Smooth muscle cell (in vitro differentiated cells): ENCODE measurements at regions not wholly inside any gene's neighbourhood (a gene's known extent, or its start where the extent isn't known, plus 50 kb on each side); places are given as distances from the start of the nearest gene placed in this dataset.

Source experiments
- DNase-seq: peaks from one replicate; lab custom pipeline; 2025; ENCODE audit not compliant: unreplicated experiment; lab: John Stamatoyannopoulos, UW
- H2AFZ ChIP-seq: fragments of 200-600 bp; sonication (generic); 2 replicates; pipeline ENCODE4 v1.6.0; 2016; ENCODE audit warnings: antibody characterized with exemption, low read depth, mild to moderate bottlenecking
- H3F3A ChIP-seq: fragments of 200-600 bp; sonication (generic); 2 replicates; pipeline ENCODE4 v1.6.0; 2017; ENCODE audit warnings: antibody characterized with exemption, low read depth
- H3K27ac ChIP-seq: fragments of 200-600 bp; sonication (generic); 2 replicates; pipeline ENCODE4 v1.5.1; 2016; ENCODE audit warnings: low read depth, mild to moderate bottlenecking
- H3K27me3 ChIP-seq: fragments of 200-600 bp; sonication (generic); 2 replicates; pipeline ENCODE4 v1.6.1; 2016; ENCODE audit warnings: low read depth, mild to moderate bottlenecking
- H3K36me3 ChIP-seq: fragments of 200-600 bp; sonication (generic); 2 replicates; pipeline ENCODE4 v1.5.1; 2016; ENCODE audit warnings: low read depth
- H3K4me1 ChIP-seq: fragments of 200-600 bp; sonication (generic); 2 replicates; pipeline ENCODE4 v1.5.1; 2016; ENCODE audit warnings: low read depth
- H3K4me2 ChIP-seq: fragments of 200-600 bp; sonication (generic); 2 replicates; pipeline ENCODE4 v1.6.0; 2016; ENCODE audit warnings: mild to moderate bottlenecking
- H3K4me3 ChIP-seq: fragments of 200-600 bp; sonication (generic); 2 replicates; pipeline ENCODE4 v1.5.1; 2016; ENCODE audit warnings: mild to moderate bottlenecking
- H3K79me2 ChIP-seq: fragments of 200-600 bp; sonication (generic); 2 replicates; pipeline ENCODE4 v1.6.0; 2016; ENCODE audit warnings: low read depth, mild to moderate bottlenecking
- H3K9ac ChIP-seq: fragments of 200-600 bp; sonication (generic); 2 replicates; pipeline ENCODE4 v1.6.0; 2016; ENCODE audit warnings: low read depth
- H3K9me3 ChIP-seq: fragments of 200-600 bp; sonication (generic); replicated peaks from 2 replicates; pipeline ENCODE4 v1.5.1; 2016; ENCODE audit warnings: low read depth
- H4K20me1 ChIP-seq: fragments of 200-600 bp; sonication (generic); 2 replicates; pipeline ENCODE4 v1.6.0; 2016; ENCODE audit warnings: low read depth
- CTCF ChIP-seq: fragments of 200-600 bp; sonication (generic); IDR thresholded peaks from 2 replicates; pipeline ENCODE4 v1.5.1; 2017; ENCODE audit warnings: borderline replicate concordance, mild to moderate bottlenecking, antibody characterized with exemption; ENCODE audit not compliant: insufficient read depth, poor library complexity, severe bottlenecking
- WGBS: methylation state at CpG from one replicate; pipeline ENCODE4 v1.1.7; 2016; ENCODE audit warnings: low lambda C conversion rate; 5-methylcytosine and 5-hydroxymethylcytosine counted together

DNA sequence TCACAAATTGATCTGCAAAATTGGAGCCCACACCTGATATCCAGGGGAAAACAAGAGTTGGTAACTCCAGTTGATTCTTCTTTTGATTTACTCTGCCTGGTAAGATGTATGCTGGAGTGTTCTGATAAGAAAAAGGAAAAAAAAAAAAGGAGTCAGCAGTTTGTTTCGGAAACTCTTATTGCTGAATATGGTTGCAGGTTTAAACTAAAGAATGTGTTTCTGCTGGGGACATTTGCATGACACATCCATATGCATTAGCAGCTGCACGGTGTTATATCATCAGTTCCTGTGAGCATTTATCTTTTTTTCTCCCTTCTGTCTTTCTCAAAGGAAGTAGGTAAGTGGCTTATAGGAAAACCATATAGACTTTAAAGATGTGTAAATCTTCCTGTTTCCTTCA lies 418.5 kb upstream of the ESRRG start:
- no peak for TF ChIP-seq CTCF
- no peak overlapping the region for H2AFZ ChIP-seq
- no peaks in the 10 kb centered on the region for H3K9me3 ChIP-seq
- H3K79me2 ChIP-seq, result no peaks in the 10 kb centered on the region
- H3K4me3 ChIP-seq, result no peak overlapping the region
- 61% methylated on average over 2 of the region's 2 CpGs for WGBS
- DNase-seq, result no peak
- no peaks in the 10 kb centered on the region for H4K20me1 ChIP-seq
- no peaks in the 10 kb centered on the region for H3F3A ChIP-seq
- no peak overlapping the region for H3K4me2 ChIP-seq
- H3K4me1 ChIP-seq, result peaks cover 18% of the 10 kb centered on the region
- no peak overlapping the region for H3K27ac ChIP-seq
- no peaks in the 10 kb centered on the region for H3K36me3 ChIP-seq
- H3K9ac ChIP-seq, result no peak overlapping the region
- peaks cover 72% of the 10 kb centered on the region for H3K27me3 ChIP-seq

DNA sequence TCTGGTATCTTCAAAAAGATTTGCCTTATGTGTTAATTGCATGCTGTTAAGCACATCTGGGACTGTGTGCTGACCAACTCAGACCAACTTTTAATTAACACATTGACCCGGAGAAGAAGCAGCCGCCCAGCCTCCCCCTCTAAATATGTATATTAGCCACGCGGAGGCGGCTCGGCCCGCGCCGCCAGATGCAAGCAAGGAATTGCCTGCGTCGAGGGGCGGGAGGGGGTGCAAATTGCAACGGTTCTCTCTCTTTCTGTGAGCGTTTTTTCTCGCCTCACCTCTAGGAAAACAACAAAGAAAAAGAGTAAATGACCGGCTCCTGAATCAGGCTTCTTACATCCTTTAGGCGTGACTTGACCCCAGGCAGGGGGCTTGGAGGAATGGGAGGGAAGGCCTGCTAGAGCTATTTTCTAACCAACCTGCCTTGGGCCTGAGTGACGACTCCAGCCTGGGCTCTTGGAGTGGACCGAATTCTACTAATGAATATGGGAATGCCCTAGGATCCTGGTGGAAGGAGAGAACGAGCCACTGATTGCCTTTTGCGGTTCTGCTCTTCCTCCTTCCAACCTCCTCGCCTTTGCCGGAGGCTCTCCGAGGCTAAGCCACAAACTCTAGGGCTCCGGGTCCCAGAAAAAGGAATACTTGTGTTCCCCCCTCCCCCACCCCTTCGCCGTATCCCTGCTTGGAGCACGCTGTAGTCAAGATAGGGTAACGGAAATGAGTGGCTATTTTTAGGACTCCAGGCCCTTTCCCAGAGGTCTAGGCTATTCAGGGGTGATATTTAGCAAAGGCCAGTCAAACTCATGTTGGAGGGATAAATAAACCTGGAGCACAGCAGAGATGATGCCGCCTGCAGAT lies 417.0 kb upstream of the ESRRG start:
- H3K36me3 ChIP-seq, result no peaks in the 10 kb centered on the region
- peak overlapping the region; percentile 36 for H2AFZ ChIP-seq
- no peaks in the 10 kb centered on the region for H3F3A ChIP-seq
- H3K4me3 ChIP-seq, result peak overlapping the region; percentile 48
- H3K4me1 ChIP-seq, result peaks cover 28% of the 10 kb centered on the region
- H3K4me2 ChIP-seq, result peak overlapping the region; percentile 86
- H3K9me3 ChIP-seq, result no peaks in the 10 kb centered on the region
- no peak overlapping the region for H3K27ac ChIP-seq
- H4K20me1 ChIP-seq, result no peaks in the 10 kb centered on the region
- no peak for TF ChIP-seq CTCF
- WGBS, result 4% methylated on average over 30 of the region's 30 CpGs
- DNase-seq, result no peak
- peaks cover 86% of the 10 kb centered on the region for H3K27me3 ChIP-seq
- H3K9ac ChIP-seq, result no peak overlapping the region
- no peaks in the 10 kb centered on the region for H3K79me2 ChIP-seq

DNA sequence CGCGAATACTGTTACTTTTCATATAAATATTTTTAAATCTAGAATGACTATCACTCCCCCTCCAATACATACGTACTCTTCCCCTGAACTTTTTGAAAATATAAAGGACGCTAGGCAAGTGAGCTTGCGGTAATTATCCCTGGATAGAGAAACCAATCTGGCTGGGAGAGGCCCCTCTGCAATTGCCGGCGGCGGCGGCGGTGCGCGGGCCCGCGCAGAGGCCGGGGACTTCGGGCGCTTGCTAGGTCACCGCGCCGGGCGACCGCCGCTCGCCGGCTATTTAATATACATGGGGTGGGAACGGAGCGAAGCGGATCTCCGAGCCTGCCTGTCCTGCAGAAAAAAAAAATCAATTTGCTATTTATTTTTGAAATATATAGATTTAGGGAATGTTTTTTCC lies 416.3 kb upstream of the ESRRG start:
- no peaks in the 10 kb centered on the region for H4K20me1 ChIP-seq
- no peak overlapping the region for H3K27ac ChIP-seq
- H3K4me2 ChIP-seq, result peak overlapping the region; percentile 86
- no peaks in the 10 kb centered on the region for H3K79me2 ChIP-seq
- H3K9me3 ChIP-seq, result no peaks in the 10 kb centered on the region
- peak overlapping the region; percentile 48 for H3K4me3 ChIP-seq
- H3F3A ChIP-seq, result no peaks in the 10 kb centered on the region
- H3K36me3 ChIP-seq, result no peaks in the 10 kb centered on the region
- peaks cover 28% of the 10 kb centered on the region for H3K4me1 ChIP-seq
- TF ChIP-seq CTCF, result no peak
- peaks cover 94% of the 10 kb centered on the region for H3K27me3 ChIP-seq
- no peak overlapping the region for H3K9ac ChIP-seq
- 3% methylated on average over 29 of the region's 29 CpGs for WGBS
- H2AFZ ChIP-seq, result no peak overlapping the region
- DNase-seq, result no peak
